Activated B cell treated with CpG ODN at 0.5 μM for 24 hours (primary cell): ENCODE measurements at regions not wholly inside any gene's neighbourhood (a gene's known extent, or its start where the extent isn't known, plus 50 kb on each side); places are given as distances from the start of the nearest gene placed in this dataset.

ENCODE experiments used
- ATAC-seq: fragments of 200-7000 bp; cut with Tn5 transposase; one replicate; pipeline ENCODE4 v1.10.0; 2021; ENCODE audit warnings: low read depth, mild to moderate bottlenecking, moderate library complexity
- CTCF ChIA-PET: fragments of 350-600 bp; sonication (Branson Sonifier 250); formaldehyde crosslinking; loops from one replicate; lab custom pipeline; 2021; ENCODE audit warnings: antibody characterized with exemption; lab: Charles Lee
- POLR2A ChIA-PET: fragments of 350-600 bp; sonication (Branson Sonifier 250); formaldehyde crosslinking; loops from one replicate; lab custom pipeline; 2021; ENCODE audit warnings: antibody characterized with exemption; lab: Charles Lee
- DNase-seq: peaks from one replicate; pipeline ENCODE4 v3.0.0; 2022
- H3K27ac Mint-ChIP-seq: one replicate; pipeline ENCODE4 v1.8.0; 2020; ENCODE audit warnings: mixed read lengths
- H3K27me3 Mint-ChIP-seq: one replicate; pipeline ENCODE4 v1.8.0; 2021; ENCODE audit warnings: mixed read lengths
- H3K36me3 Mint-ChIP-seq: one replicate; pipeline ENCODE4 v1.8.0; 2021; ENCODE audit warnings: low read depth, mixed read lengths
- H3K4me1 Mint-ChIP-seq: one replicate; pipeline ENCODE4 v1.8.0; 2021; ENCODE audit warnings: mixed read lengths
- H3K4me3 Mint-ChIP-seq: one replicate; pipeline ENCODE4 v1.8.0; 2020; ENCODE audit warnings: mild to moderate bottlenecking, mixed read lengths
- H3K9me3 Mint-ChIP-seq: one replicate; pipeline ENCODE4 v1.8.0; 2020; ENCODE audit warnings: mixed read lengths
- CTCF ChIP-seq: fragments of 200-600 bp; IDR thresholded peaks from one replicate; pipeline ENCODE4 v1.8.0; 2022; ENCODE audit warnings: antibody characterized with exemption, mild to moderate bottlenecking
- intact Hi-C: fragments of 100-400 bp; cut with micrococcal nuclease; formaldehyde crosslinking; loops from one replicate; pipeline ENCODE4 v1.15.1; 2024

- no peaks in the 10 kb centered on the region for H3K4me1 Mint-ChIP-seq
Measured at GRCh38 chr2:151091583-151091982, 170.1 kb downstream of the RBM43 start.

GRCh38 chr2:151087377-151087776 is 174.3 kb downstream of the RBM43 start:
- no peak for TF ChIP-seq CTCF
- Mint-ChIP-seq H3K27me3 (no peaks in the 10 kb centered on the region), H3K9me3 (no peaks in the 10 kb centered on the region), H3K27ac (no peak overlapping the region), H3K4me3 (no peak overlapping the region), H3K36me3 (no peaks in the 10 kb centered on the region), H3K4me1 (no peaks in the 10 kb centered on the region)
- CTCF ChIA-PET, result no interaction called here
- intact Hi-C loops, result no loop called here
- POLR2A ChIA-PET, result no interaction called here
- no peak for DNase-seq
- no peak for ATAC-seq

More at GRCh38 chr2:151091583-151091982, 170.1 kb downstream of the RBM43 start:
- no peaks in the 10 kb centered on the region for H3K36me3 Mint-ChIP-seq
- TF ChIP-seq CTCF, result no peak
- ChIA-PET POLR2A (no interaction called here), CTCF (no interaction called here)
- ATAC-seq (no peak), DNase-seq (no peak)
- no peak overlapping the region for H3K4me3 Mint-ChIP-seq
- H3K9me3 Mint-ChIP-seq, result no peaks in the 10 kb centered on the region
- intact Hi-C loops, result no loop called here
- no peak overlapping the region for H3K27ac Mint-ChIP-seq
- H3K27me3 Mint-ChIP-seq, result no peaks in the 10 kb centered on the region

- Mint-ChIP-seq H3K4me3 (no peak overlapping the region), H3K27me3 (peaks cover under 1% of the 10 kb centered on the region), H3K36me3 (no peaks in the 10 kb centered on the region), H3K4me1 (no peaks in the 10 kb centered on the region), H3K9me3 (no peaks in the 10 kb centered on the region), H3K27ac (no peak overlapping the region)
- TF ChIP-seq CTCF, result no peak
- ATAC-seq (no peak), DNase-seq (no peak)
- intact Hi-C loops, result no loop called here
- POLR2A ChIA-PET, result no interaction called here
- CTCF ChIA-PET, result no interaction called here
Measured at GRCh38 chr2:151085181-151085611, 176.5 kb downstream of the RBM43 start.

GRCh38 chr2:151083856-151084795 is 177.5 kb downstream of the RBM43 start:
- ChIA-PET CTCF (no interaction called here), POLR2A (no interaction called here)
- no peak for ATAC-seq
- Mint-ChIP-seq H3K4me3 (no peak overlapping the region), H3K4me1 (no peaks in the 10 kb centered on the region), H3K27me3 (peaks cover 5% of the 10 kb centered on the region), H3K27ac (no peak overlapping the region), H3K9me3 (no peaks in the 10 kb centered on the region), H3K36me3 (no peaks in the 10 kb centered on the region)
- intact Hi-C loops, result no loop called here
- no peak for TF ChIP-seq CTCF
- no peak for DNase-seq

- no peak for TF ChIP-seq CTCF
- intact Hi-C loops, result no loop called here
- no peaks in the 10 kb centered on the region for H3K36me3 Mint-ChIP-seq
- ChIA-PET POLR2A (no interaction called here), CTCF (no interaction called here)
- DNase-seq (no peak), ATAC-seq (no peak)
- no peak overlapping the region for H3K27ac Mint-ChIP-seq
- no peak overlapping the region for H3K4me3 Mint-ChIP-seq
- H3K9me3 Mint-ChIP-seq, result peaks cover 6% of the 10 kb centered on the region
- H3K4me1 Mint-ChIP-seq, result no peaks in the 10 kb centered on the region
- H3K27me3 Mint-ChIP-seq, result peaks cover 13% of the 10 kb centered on the region
Measured at GRCh38 chr2:151078889-151079288, 182.8 kb downstream of the RBM43 start.
